Erythroblast (primary cell): ENCODE measurements at regions not wholly inside any gene's neighbourhood (a gene's known extent, or its start where the extent isn't known, plus 50 kb on each side); places are given as distances from the start of the nearest gene placed in this dataset.
"Not testable (repeated sequence)": the region's sequence is repeated elsewhere in the genome, so short reads cannot be mapped to it uniquely, and the experiment has no call there.

Experiments
- GATA1 ChIP-seq: IDR thresholded peaks from 2 replicates; pipeline ENCODE4 v1.6.1; 2011; ENCODE audit warnings: low read depth, mild to moderate bottlenecking, control low read depth, low read length, moderate library complexity
- POLR2A ChIP-seq: IDR thresholded peaks from 2 replicates; pipeline ENCODE4 v1.6.1; 2011; ENCODE audit warnings: mild to moderate bottlenecking, low read length

DNA sequence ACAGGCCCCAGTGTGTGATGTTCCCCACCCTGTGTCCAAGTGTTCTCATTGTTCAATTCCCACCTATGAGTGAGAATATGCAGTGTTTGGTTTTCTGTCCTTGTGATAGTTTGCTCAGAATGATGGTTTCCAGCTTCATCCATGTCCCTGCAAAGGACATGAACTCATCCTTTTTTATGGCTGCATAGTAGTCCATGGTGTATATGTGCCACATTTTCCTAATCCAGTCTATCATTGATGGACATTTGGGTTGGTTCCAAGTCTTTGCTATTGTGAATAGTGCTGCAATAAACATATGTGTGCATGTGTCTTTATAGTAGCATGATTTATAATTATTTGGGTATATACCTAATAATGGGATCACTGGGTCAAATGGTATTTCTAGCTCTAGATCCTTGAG, 115.0 kb upstream of the TBX18 start:
- not testable (repeated sequence) for TF ChIP-seq POLR2A, GATA1
